HPDE6-E6E7 (cell line): ENCODE measurements at regions not wholly inside any gene's neighbourhood (a gene's known extent, or its start where the extent isn't known, plus 50 kb on each side); places are given as distances from the start of the nearest gene placed in this dataset.
A peak's percentile ranks its signal among the peaks of the same experiment; 100 is the strongest.
"Not testable (repeated sequence)": the region's sequence is repeated elsewhere in the genome, so short reads cannot be mapped to it uniquely, and the experiment has no call there.

Source experiments
- DNase-seq: peaks from one replicate; pipeline ENCODE4 v3.0.0; 2011; ENCODE audit warnings: missing footprints; ENCODE audit errors: extremely low spot score

DNA sequence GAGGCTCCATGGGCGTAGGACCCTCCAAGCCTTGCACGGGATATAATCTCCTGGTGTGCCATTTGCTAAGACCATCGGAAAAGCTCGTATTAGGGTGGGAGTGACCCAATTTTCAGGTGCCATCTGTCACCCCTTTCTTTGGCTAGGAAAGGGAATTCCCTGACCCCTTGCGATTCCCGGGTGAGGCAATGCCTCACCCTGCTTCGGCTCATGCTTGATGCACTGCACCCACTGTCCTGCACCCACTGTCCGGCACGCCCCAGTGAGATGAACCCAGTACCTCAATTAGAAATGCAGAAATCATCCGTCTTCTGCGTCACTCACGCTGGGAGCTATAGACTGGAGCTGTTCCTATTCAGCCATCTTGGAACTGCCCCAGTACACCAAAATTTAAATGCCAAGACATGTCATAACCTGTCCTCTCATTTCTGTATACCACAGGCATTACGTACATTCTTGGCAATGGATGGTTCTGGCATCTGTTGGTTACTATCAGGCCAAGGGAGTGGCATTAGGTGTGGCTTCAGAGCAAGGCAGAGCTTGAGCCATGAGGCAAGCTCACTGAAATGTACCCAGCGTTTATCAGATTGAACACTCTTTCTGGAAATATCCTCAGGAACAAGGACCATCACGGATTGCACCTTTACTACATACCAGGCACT is 95.4 kb upstream of the GALNT18 start:
- DNase-seq = peak; percentile 15

DNA sequence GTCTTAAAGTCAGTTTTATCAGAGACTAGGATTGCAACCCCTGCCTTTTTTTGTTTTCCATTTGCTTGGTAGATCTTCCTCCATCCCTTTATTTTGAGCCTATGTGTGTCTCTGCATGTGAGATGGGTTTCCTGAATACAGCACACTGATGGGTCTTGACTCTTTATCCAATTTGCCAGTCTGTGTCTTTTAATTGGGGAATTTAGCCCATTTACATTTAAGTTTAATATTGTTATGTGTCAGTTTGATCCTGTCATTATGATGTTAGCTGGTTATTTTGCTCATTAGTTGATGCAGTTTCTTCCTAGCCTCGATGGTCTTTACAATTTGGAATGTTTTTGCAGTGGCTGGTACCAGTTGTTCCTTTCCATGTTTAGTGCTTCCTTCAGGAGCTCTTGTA is 93.3 kb upstream of the GALNT18 start:
- DNase-seq = not testable (repeated sequence)

DNA sequence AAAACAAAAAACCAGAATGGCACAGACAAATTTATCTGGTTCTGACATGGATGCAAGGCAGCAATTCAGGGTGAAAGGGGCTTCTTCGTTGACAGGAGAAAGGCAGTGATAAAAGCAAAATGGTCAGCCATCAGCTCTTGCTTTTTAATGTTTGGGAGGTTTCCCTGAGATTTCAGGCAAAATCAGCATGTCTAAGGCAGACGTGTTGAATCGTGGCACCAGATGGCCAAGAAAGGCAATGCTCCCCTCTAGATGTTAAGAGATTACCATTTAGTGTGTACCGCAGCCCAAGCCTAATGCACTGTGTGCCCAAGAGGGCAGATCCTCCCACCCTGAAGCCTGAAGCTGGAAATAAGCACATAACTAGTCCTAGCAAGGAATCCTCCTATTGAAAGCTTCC is 88.8 kb upstream of the GALNT18 start:
- DNase-seq = no peak

DNA sequence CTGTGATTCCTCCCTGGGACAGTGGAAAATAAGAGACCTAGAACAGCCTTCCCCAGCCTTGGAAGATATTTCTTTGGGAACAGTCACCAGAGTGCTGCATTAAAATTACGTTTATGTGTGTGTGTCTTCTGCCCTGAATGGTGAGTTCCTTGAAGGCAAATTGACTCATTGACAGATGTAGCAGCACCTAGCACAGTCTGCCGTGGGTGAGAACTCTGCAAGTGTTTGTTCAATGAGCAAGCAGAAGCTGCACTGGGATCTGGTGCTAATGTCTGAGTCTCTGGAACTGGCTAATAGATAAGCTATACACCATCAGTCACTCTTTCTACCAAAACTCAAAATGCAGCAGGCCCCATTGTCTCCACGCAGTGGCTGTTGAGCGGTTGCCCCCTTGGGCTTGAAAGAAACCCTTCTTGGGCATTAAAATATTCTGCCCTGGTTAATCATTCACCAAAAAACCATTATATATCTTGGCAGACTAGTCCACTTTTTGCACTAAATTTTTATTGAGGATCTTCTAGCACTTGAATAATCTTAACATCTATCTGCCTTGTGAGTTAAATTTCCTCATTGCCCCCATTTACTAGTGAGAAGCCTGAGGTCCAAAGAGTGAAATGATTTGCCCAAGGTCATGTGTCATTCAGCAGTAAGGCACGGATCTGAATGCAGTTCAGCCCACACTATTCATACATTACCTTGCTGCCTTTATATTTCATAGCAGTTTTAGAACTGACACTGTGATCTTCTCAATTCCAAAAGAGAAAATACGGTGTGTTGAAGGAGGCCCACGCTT is 87.8 kb upstream of the GALNT18 start:
- DNase-seq = no peak

DNA sequence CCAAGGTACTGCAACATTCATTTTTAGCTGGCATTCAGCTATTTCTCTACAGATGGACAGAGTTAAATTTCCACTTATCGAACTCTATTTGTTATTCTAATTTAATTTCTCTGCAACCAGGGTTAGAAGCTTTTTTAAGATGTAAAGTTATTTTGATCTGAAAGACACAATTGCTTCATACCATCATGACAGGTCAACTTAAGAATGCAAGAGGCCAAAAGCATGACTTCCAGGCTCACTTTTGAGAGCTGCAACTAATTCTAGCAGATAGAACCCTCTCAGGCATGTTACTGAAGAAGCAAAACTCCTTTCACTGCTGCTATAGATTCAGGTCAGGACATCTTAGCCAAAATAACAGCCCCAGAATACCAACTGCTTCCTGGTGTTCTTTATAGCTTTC is 86.5 kb upstream of the GALNT18 start:
- DNase-seq = no peak

DNA sequence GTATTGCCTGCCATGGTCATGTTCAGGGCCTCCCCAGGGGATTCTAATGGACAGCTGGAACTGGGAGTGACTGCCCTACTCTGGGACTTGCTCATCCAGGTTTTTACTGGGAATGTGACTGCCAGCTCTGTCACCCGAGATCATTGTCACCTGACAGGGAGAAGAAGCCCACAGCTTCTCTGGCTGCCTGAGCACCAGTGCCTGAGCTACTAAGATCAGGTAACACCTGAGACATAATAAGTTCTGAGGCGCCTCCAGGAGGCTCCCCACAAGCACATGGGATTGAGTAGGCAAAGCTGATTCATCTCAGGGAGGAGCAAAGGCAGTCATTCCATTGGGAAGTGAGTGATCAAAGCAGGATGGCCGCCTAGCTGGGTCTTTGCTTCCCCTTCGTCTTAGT is 84.2 kb upstream of the GALNT18 start:
- DNase-seq = peak; percentile 44

DNA sequence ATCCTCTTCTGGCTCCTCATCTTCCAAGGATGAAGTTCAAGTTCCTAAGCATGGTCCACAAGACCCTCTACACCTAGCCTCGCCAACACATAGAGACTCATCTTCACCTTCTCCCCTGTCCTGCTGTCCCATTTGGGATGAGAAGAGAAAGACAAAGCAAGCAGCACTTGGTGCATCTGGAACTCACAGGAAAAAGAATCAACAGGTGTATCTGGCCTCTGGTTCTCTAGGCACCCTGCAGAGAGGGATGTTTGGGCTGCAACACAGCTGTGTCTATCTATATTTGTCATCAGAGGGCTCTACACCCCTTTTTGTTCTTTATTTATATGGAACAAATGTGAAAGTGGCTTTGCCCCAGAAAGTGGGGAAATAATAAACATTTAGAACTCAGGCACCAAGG is 82.1 kb upstream of the GALNT18 start:
- DNase-seq = no peak

DNA sequence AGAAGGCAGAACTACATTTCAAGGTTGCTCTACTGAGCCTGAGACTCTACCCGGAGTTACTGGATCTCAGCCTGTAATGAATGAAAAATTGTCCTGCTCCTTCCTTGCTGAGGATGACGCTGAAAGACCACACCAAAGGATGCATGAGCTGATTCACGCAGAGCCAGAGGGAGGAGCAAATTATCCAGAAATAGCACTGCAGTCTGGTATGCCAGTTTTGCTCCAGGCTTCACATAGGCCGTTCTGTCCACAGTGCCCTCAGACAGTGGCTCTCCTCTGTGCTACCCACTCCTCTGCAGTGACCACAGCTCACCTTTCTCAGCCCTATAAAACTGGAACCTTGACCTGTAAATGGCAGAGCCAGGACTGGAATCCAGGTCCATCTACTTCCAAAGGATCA is 79.3 kb upstream of the GALNT18 start:
- DNase-seq = peak; percentile 4

DNA sequence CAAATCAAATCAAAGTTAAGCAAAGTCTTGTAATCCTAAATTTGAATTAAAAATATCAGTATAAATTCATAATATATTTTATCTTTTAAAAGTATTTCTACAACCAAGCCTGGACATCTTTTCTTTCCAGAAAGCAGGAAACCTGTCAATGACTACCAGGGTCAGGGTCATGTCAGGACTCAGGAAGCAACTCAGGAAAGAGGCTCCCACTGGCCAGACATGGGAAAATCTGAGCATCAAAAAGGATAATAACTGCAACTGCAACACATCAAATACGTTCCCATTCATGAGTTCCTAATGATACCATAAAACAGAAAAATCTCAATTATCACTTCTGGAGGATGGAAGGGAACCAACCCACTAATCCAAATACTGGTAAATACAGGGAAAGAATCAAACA is 76.0 kb upstream of the GALNT18 start:
- no peak for DNase-seq

DNA sequence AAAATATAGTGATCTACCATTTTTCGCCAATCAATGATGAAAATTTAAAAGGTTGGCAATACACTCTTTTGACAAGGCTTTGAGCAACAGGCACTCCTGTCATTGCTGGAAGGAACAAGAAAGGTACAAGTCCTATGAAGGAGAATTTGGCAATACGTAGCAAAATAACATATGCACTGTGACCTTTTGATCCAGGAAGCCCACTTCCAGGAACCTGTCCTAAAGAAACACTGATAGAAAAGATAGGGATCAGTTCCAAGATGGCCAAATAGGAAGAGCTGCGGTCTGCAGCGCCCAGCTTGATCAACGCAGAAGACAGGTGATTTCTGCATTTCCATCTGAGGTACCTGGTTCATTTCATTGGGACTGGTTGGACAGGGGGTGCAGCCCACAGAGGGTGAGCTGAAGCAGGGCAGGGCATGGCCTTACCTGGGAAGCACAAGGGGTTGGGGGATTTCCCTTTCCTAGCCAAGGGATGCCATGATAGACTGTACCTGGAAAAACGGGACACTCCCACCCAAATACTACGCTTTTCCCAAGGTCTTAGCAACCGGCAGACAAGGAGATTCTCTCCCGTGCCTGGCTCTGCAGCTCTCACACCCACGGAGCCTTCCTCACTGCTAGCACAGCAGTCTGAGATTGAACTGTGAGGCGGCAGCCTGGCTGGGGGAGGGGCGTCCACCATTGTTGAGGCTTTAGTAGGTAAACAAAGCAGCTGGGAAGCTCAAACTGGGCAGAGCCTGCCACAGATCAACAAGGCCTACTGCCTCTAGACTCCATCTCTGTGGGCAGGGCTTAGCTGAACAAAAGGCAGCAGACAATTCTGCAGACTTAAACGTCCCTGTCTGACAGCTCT is 69.7 kb upstream of the GALNT18 start:
- DNase-seq = no peak

DNA sequence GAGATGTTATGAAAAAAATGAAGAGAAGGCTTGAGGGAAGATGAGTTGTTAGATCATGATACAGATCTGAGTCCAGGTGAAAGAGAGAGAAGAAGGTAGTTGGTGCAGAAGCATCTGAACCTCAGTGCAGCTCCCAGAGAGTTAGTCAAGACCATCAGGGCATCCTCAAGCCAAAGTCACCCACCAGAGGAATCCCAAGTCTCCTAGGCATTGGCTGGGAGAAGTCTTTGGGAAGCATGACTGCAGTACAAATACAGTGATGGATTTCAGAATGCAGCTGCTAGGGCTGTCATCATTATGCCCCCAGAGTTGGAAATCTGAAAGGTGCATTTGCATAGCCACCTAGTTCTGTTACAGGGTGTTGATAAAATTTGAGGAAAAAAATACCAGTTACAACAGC is 59.7 kb upstream of the GALNT18 start:
- no peak for DNase-seq

DNA sequence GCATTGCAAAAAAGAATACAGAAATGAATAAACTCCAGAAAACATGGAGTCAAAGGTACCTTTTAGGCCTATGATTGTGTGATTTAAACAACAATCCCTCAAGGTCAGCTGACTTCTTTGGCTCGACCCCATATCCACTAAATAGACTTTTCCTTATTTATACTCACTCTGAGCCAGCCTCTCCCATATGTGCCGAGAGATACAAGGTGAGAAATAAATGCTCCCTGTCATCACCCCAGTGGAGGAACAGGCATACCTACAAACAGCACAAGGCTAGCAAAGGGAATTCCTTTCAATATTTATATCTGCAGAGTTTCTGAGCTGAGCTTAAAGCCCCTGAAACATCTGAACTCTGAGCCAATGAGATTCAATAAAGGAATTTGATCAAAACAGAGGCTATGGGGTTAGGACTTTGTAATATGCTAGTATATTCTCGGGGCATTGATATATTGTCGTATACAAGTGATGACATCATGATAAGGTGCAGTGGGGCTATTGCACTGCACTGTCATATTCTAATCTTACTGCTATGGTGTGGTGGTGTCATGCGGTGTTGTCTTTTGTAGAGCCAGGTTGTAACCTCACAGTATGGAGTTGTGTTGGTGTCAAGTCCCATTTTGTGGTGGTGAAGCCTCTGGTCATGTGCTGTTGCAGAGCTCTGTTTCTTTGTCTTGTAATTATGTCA is 56.0 kb upstream of the GALNT18 start:
- DNase-seq = no peak

DNA sequence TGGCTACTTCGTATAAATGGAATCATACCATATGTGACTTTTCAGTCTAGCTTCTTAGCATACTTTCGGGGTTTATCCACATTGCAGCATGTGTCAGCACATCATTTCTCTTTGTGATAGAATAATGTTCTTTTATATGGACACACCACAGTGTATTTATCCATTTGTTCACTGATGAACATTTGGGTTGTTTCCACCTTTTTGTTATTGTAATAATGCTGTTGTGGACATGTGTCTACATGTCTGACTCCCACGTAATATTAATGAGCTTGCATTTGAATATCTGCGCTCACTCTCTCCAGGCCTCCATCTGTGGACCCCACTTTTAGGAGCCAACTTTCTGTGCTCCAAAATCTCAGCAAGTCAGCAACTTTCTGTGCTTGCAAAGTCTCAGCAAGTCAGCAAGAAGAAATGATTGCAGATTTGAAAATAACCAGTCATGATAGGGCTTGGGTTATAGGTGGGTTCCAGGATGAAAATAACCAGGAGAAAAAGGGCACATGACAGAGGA is 53.9 kb upstream of the GALNT18 start:
- DNase-seq = no peak

DNA sequence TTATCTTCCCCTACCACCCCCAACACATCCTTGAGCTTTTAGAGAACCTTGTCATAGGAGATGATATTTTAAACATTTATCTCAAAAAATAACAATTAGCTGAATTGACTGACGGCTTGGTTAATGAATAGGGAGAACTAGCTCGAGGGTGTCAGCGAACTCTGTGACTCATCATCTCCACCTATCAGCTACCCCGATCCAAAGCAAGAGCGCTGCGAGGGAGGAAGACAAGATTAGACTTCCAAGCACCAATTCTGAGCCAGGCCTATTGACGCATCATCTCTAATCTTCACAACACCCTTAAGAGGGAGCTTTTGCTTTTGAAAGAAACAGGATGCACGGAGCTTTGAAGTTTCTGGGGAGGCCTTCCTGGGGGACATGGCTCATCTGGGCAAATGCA is 51.0 kb upstream of the GALNT18 start:
- no peak for DNase-seq

DNA sequence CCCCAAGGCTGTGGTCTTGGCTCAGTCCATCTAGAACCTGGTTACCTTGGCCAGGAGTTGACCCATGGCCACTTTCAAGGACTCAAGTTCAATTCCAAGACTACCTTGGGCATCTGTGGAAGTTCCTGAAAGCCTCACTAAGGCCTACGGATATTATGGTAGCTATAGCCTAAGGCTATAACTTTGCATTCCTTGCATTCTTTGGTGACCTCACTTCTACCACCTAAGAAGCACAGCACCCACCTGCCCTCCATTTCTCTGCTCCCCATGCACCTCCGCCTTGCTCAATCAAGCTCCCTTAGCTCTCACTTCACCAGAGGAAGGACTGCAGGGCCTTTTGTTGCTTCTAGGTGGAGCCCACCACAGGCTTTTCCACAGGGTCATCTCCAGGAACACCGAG is 50.3 kb upstream of the GALNT18 start:
- no peak for DNase-seq
